Body of pancreas (tissue), 4 donors: ENCODE measurements at regions not wholly inside any gene's neighbourhood (a gene's known extent, or its start where the extent isn't known, plus 50 kb on each side); places are given as distances from the start of the nearest gene placed in this dataset.

Experiments
- ATAC-seq: fragments of 150-250 bp; one replicate; pipeline ENCODE4 v1.9.1; 2016
- DNase-seq, 4 donors: peaks; one replicate each; pipeline ENCODE4 v3.0.0-alpha.2; 2019
- H3K27ac ChIP-seq, 4 donors: fragments of 200-600 bp; sonication (generic); 1 replicate in 3 of 4; 2 replicates in 1 of 4; pipeline versions ENCODE4 v1.5.1 to v1.6.1; 2016 to 2019; ENCODE audit warnings: mild to moderate bottlenecking in 1 of 4, mixed read lengths in 1 of 4, moderate library complexity in 1 of 4
- H3K27me3 ChIP-seq, 2 donors: fragments of 200-600 bp; sonication (generic); one replicate each; pipeline ENCODE4 v1.6.0; 2016; ENCODE audit warnings: mild to moderate bottlenecking in 1 of 2
- H3K36me3 ChIP-seq, 2 donors: fragments of 200-600 bp; sonication (generic); replicated peaks in 1 of 2; 2 replicates each; pipeline ENCODE4 v1.5.1; 2016; ENCODE audit warnings: low read depth in 2 of 2; ENCODE audit not compliant: insufficient read depth in 1 of 2
- H3K4me1 ChIP-seq: fragments of 200-600 bp; sonication (generic); one replicate; pipeline ENCODE4 v1.6.0; 2016
- H3K4me3 ChIP-seq, 2 donors: fragments of 200-600 bp; sonication (generic); 1 replicate in 1 of 2; 2 replicates in 1 of 2; pipeline ENCODE4 v1.5.1; 2016 to 2019
- H3K9me3 ChIP-seq, 3 donors: fragments of 200-600 bp; sonication (generic); 1 replicate in 2 of 3; 2 replicates in 1 of 3; pipeline ENCODE4 v1.5.1; 2016
- POLR2A ChIP-seq, 3 donors: fragments of 450-650 bp; IDR thresholded peaks; one replicate each; pipeline ENCODE4 v1.6.1; 2016; ENCODE audit warnings: antibody characterized with exemption in 3 of 3, mild to moderate bottlenecking in 2 of 3
- WGBS, 2 donors: methylation state at CpG; one replicate each; pipeline ENCODE4 v1.1.5; 2017; 5-methylcytosine and 5-hydroxymethylcytosine counted together
- intact Hi-C: fragments of 100-400 bp; cut with DNase I; formaldehyde crosslinking; loops from one replicate; pipeline ENCODE4 v1.15.1; 2023
- TF ChIP-seq, protein P1 (sequence below), 7 experiments: fragments of 450-650 bp in 4 of 7; fragments of 200-600 bp in 3 of 7; sonication (generic) in 3 of 7; IDR thresholded peaks; one replicate each; pipeline ENCODE4 v1.5.1; 2016 to 2019; ENCODE audit warnings: antibody characterized with exemption in 7 of 7

DNA sequence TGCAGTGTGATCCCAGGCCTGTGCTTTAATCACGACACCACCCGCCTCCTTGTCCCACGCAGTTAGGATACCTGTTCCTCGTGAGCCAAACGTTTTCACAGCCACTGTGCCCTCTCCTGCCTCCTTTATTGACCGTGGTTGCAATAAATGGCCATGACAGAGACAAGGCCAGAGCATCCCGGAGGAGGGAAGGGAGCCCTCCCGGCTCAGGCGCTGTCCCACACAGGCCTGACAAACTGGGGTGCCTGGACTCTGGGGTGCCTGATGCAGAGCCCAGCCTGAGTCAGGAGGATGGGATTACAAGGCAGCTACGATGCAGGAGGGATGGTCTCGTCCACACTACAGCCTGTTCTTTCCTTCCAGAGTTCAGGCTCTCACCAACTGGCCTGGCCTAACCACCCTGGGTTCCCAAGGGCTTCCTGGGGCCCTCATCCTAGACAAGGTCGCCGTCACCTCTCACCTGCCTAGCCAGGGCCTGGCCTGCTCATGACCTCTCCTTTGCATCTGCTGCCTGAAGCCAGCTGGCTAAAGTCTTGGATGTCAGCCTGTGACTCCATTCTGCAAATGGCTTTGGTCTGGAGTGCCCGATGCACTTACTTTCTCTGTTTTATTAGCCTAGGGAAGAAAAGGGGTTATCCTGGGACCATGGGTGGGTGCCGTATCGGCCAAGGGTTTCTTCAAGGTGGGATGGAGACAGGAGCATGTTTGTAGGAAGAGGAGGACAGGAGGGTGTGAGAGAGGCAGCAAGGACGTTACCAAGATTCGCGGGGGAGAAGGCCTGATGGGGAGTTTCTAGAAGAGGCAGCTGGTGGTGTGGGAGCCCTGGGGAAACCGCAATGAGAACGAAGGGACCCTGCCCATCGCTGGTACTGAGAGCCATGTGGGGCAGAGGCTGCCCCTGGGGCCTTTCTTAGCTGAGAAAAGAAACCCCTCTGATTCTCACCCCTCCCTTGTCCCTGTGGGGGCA lies 234.3 kb upstream of the TNRC6C start:
- 68 to 76% methylated on average over 20 to 22 of the region's 22 CpGs for whole genome bisulfite sequencing, 2 donors
- DNase-seq, result no peak
- no peaks in the 10 kb centered on the region for H3K27me3 ChIP-seq

DNA sequence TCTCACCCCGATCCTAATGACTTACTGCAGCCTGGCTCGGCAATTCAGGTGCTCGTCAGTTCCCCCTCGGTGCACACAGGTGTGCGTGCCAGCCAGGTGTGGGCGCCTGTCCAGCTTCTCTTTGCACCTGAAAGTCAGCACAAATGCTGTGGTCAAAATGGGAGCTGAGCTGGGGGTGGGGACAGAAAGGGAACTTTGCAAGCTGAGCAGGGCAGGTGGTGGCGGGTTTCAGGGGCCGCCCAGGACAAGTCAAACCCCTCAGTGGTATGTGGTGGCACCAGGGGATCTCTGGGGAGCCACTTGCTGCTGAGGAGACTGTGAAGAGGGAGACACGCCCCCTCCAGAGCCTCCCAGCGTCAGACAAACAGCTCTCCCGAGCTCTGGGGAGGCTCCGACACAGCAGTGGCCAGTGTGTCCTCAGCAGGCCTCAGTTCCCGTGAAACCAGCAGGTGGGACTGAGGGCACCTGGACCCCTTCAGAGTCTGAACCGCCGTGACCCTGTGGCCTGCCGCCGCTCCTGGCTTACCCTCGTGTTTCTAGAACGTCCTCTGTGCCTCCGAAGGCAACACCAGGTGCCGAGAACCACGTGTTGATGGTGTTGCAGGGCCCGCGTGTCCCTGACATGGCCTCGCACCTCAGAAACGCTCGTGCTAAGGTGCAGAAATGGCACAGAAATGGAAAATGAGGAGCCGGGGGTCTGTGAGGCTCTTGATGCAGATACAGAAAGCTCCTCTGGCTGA lies 233.5 kb upstream of the TNRC6C start:
- no peak for TF ChIP-seq POLR2A (IDR thresholded peaks at IDR 0.05)
- TF ChIP-seq, protein P1, sequence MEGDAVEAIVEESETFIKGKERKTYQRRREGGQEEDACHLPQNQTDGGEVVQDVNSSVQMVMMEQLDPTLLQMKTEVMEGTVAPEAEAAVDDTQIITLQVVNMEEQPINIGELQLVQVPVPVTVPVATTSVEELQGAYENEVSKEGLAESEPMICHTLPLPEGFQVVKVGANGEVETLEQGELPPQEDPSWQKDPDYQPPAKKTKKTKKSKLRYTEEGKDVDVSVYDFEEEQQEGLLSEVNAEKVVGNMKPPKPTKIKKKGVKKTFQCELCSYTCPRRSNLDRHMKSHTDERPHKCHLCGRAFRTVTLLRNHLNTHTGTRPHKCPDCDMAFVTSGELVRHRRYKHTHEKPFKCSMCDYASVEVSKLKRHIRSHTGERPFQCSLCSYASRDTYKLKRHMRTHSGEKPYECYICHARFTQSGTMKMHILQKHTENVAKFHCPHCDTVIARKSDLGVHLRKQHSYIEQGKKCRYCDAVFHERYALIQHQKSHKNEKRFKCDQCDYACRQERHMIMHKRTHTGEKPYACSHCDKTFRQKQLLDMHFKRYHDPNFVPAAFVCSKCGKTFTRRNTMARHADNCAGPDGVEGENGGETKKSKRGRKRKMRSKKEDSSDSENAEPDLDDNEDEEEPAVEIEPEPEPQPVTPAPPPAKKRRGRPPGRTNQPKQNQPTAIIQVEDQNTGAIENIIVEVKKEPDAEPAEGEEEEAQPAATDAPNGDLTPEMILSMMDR (IDR thresholded peaks at IDR 0.05), result no peak
- no peak for DNase-seq
- no peaks in the 10 kb centered on the region for H3K9me3 ChIP-seq
- no peak for ATAC-seq
- H3K4me1 ChIP-seq, result no peaks in the 10 kb centered on the region
- no peaks in the 10 kb centered on the region for H3K27me3 ChIP-seq
- intact Hi-C loops, result no loop called here
- H3K4me3 ChIP-seq, result no peak overlapping the region
- no peak overlapping the region for H3K27ac ChIP-seq
- 56 to 59% methylated on average over 20 to 27 of the region's 28 CpGs for WGBS, 2 donors
- no peaks in the 10 kb centered on the region for H3K36me3 ChIP-seq

More for the DNA sequence above, 234.3 kb upstream of the TNRC6C start:
- Histone ChIP-seq H3K36me3 (no peaks in the 10 kb centered on the region), H3K4me3 (no peak overlapping the region), H3K9me3 (no peaks in the 10 kb centered on the region), H3K27ac (no peak overlapping the region), H3K4me1 (no peaks in the 10 kb centered on the region)
- intact Hi-C loops, result no loop called here
- TF ChIP-seq POLR2A (IDR thresholded peaks at IDR 0.05), result no peak
- TF ChIP-seq, protein P1 (IDR thresholded peaks at IDR 0.05), result no peak
- ATAC-seq, result no peak

DNA sequence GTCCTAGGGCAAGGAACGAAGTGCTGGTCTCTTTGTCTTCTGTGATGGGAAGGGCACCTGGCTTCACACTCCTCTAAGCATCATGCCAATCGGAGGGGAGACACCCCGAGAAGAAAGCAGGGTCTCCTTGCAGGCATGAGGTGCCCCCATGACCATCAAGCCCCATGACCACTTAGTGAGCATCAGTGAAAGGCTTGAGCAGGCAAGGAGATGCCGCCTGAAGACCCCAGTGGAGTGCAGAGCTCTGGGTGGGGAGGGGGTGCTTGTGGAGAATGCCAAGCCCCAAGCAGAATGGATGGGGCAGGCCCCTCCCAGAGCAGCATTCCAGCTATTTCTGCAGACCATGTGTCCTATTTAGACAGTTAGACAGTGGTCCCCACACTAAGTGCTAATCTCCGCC lies 232.7 kb upstream of the TNRC6C start:
- DNase-seq, result no peak
- no peak overlapping the region for H3K4me3 ChIP-seq
- H3K36me3 ChIP-seq, result no peaks in the 10 kb centered on the region
- H3K27me3 ChIP-seq, result no peaks in the 10 kb centered on the region
- TF ChIP-seq, protein P1 (IDR thresholded peaks at IDR 0.05), result no peak
- TF ChIP-seq POLR2A (IDR thresholded peaks at IDR 0.05), result no peak
- H3K9me3 ChIP-seq, result no peaks in the 10 kb centered on the region
- no peak overlapping the region for H3K27ac ChIP-seq
- intact Hi-C loops, result no loop called here
- H3K4me1 ChIP-seq, result no peaks in the 10 kb centered on the region
- 73 to 90% methylated on average over 3 to 5 of the region's 5 CpGs for WGBS, 2 donors
- ATAC-seq, result no peak

DNA sequence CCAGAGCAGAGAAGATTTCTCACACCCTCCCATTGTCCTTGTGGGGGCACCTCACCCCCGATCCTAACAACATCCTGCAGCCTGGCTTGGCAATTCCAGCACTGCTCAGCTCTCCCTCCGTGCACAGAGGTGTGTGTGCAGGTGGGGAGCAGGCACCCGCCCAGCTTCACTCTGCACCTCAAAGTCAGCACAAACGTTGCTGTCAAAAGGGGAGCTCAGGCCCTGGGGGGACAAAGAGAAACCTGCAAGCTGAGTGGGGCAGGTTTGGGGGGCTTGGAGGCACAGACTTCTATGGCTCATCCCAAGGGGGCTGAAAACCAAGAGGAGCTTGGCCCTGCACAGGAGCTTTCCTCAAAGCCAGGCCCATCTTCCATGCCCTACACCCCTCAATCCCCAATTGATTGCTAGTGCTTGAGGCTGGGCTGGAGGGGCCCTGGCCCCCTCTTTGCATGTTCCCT lies 231.9 kb upstream of the TNRC6C start:
- no peak for TF ChIP-seq POLR2A (IDR thresholded peaks at IDR 0.05)
- TF ChIP-seq, protein P1 (IDR thresholded peaks at IDR 0.05), result no peak
- no peak overlapping the region for H3K4me3 ChIP-seq
- no peak for DNase-seq
- no peaks in the 10 kb centered on the region for H3K36me3 ChIP-seq
- no peak for ATAC-seq
- no peaks in the 10 kb centered on the region for H3K9me3 ChIP-seq
- H3K4me1 ChIP-seq, result no peaks in the 10 kb centered on the region
- H3K27ac ChIP-seq, result no peak overlapping the region
- WGBS, 2 donors, result 52 to 60% methylated on average over 1 to 4 of the region's 4 CpGs
- no peaks in the 10 kb centered on the region for H3K27me3 ChIP-seq
- intact Hi-C loops, result no loop called here
